Esophagus muscularis mucosa (tissue), 4 donors: ENCODE measurements at regions not wholly inside any gene's neighbourhood (a gene's known extent, or its start where the extent isn't known, plus 50 kb on each side); places are given as distances from the start of the nearest gene placed in this dataset.

Source experiments
- DNase-seq: peaks from one replicate; pipeline ENCODE4 v3.0.0-alpha.2; 2017; ENCODE audit errors: extremely low spot score
- H3K27ac ChIP-seq, 4 donors: fragments of 200-600 bp; sonication (generic); replicated peaks in 1 of 4; 1 replicate in 3 of 4; 2 replicates in 1 of 4; pipeline ENCODE4 v1.5.1; 2016 to 2019; ENCODE audit warnings: mild to moderate bottlenecking in 1 of 4
- H3K27me3 ChIP-seq, 4 donors: fragments of 200-600 bp; sonication (generic); one replicate each; pipeline versions ENCODE4 v1.5.1 to v1.6.0; 2016 to 2019
- H3K36me3 ChIP-seq, 4 donors: fragments of 200-600 bp; sonication (generic); one replicate each; pipeline ENCODE4 v1.5.1; 2016 to 2019
- H3K4me1 ChIP-seq, 4 donors: fragments of 200-600 bp; sonication (generic); one replicate each; pipeline ENCODE4 v1.5.1; 2016 to 2019
- H3K4me3 ChIP-seq, 4 donors: fragments of 200-600 bp; sonication (generic); 1 replicate in 2 of 4; 2 replicates in 2 of 4; pipeline ENCODE4 v1.5.1; 2016 to 2019; ENCODE audit warnings: mild to moderate bottlenecking in 4 of 4, moderate library complexity in 1 of 4
- H3K9me3 ChIP-seq, 4 donors: fragments of 200-600 bp; sonication (generic); 1 replicate in 3 of 4; 2 replicates in 1 of 4; pipeline ENCODE4 v1.5.1; 2016 to 2019
- CTCF ChIP-seq, 3 experiments: fragments of 200-600 bp in 2 of 3; fragments of 450-650 bp in 1 of 3; sonication (generic) in 2 of 3; IDR thresholded peaks; one replicate each; pipeline ENCODE4 v1.5.1; 2017 to 2019; ENCODE audit warnings: antibody characterized with exemption in 3 of 3, mild to moderate bottlenecking in 2 of 3, moderate library complexity in 1 of 3
- EP300 ChIP-seq: sonication (generic); formaldehyde crosslinking; IDR thresholded peaks from one replicate; pipeline ENCODE4 v1.6.1; 2017; ENCODE audit warnings: antibody characterized with exemption
- POLR2A ChIP-seq: fragments of 450-650 bp; IDR thresholded peaks from one replicate; pipeline ENCODE4 v1.6.1; 2017; ENCODE audit warnings: antibody characterized with exemption, moderate library complexity, mild to moderate bottlenecking, low read depth
- POLR2AphosphoS5 ChIP-seq, 2 donors: sonication (generic); formaldehyde crosslinking; IDR thresholded peaks; one replicate each; pipeline ENCODE4 v1.6.1; 2017; ENCODE audit warnings: antibody characterized with exemption in 2 of 2
- WGBS: methylation state at CpG from one replicate; pipeline ENCODE4 v1.1.5; 2018; 5-methylcytosine and 5-hydroxymethylcytosine counted together
- intact Hi-C: fragments of 100-400 bp; cut with DNase I; formaldehyde crosslinking; loops from one replicate; pipeline ENCODE4 v1.15.1; 2023

GRCh38 chr22:49107561-49107960, 720.1 kb downstream of the BRD1 start:
- Histone ChIP-seq H3K27ac (no peak overlapping the region), H3K27me3 (peaks cover 0 to 96% (median 0%) of the 10 kb centered on the region in 4 donors), H3K4me3 (no peak overlapping the region), H3K36me3 (no peaks in the 10 kb centered on the region), H3K4me1 (no peaks in the 10 kb centered on the region), H3K9me3 (no peaks in the 10 kb centered on the region)
- DNase-seq: no peak
- TF ChIP-seq POLR2AphosphoS5 (IDR thresholded peaks at IDR 0.05) (no peak), EP300 (no peak), POLR2A (no peak), CTCF (IDR thresholded peaks at IDR 0.05) (no peak)
- WGBS: 77% methylated on average over 8 of the region's 8 CpGs
- intact Hi-C loops: no loop called here

GRCh38 chr22:49106842-49107152, 720.9 kb downstream of the BRD1 start:
- intact Hi-C loops: no loop called here
- H3K9me3 ChIP-seq: no peaks in the 10 kb centered on the region
- H3K27me3 ChIP-seq: peaks cover 0 to 96% (median 0%) of the 10 kb centered on the region in 4 donors
- no peaks in the 10 kb centered on the region for H3K4me1 ChIP-seq
- no peak overlapping the region for H3K27ac ChIP-seq
- no peak for TF ChIP-seq CTCF (IDR thresholded peaks at IDR 0.05)
- no peak for TF ChIP-seq POLR2AphosphoS5 (IDR thresholded peaks at IDR 0.05)
- TF ChIP-seq POLR2A: no peak
- TF ChIP-seq EP300: no peak
- no peak for DNase-seq
- WGBS: 73% methylated on average over 3 of the region's 5 CpGs
- H3K36me3 ChIP-seq: no peaks in the 10 kb centered on the region
- no peak overlapping the region for H3K4me3 ChIP-seq

- H3K4me3 ChIP-seq: no peak overlapping the region
- intact Hi-C loops: no loop called here
- DNase-seq: no peak
- WGBS: 87% methylated on average over 10 of the region's 12 CpGs
- no peaks in the 10 kb centered on the region for H3K36me3 ChIP-seq
- H3K9me3 ChIP-seq: no peaks in the 10 kb centered on the region
- no peaks in the 10 kb centered on the region for H3K4me1 ChIP-seq
- H3K27me3 ChIP-seq: peaks cover 0 to 93% (median 0%) of the 10 kb centered on the region in 4 donors
- no peak overlapping the region for H3K27ac ChIP-seq
- TF ChIP-seq POLR2A: no peak
- no peak for TF ChIP-seq EP300
- TF ChIP-seq CTCF (IDR thresholded peaks at IDR 0.05): no peak
- no peak for TF ChIP-seq POLR2AphosphoS5 (IDR thresholded peaks at IDR 0.05)
Observed at GRCh38 chr22:49106096-49106841, 721.4 kb downstream of the BRD1 start.

- no peak for DNase-seq
- Histone ChIP-seq H3K27ac (no peak overlapping the region), H3K4me3 (no peak overlapping the region), H3K4me1 (no peaks in the 10 kb centered on the region), H3K27me3 (peaks cover 0 to 90% (median 0%) of the 10 kb centered on the region in 4 donors), H3K36me3 (no peaks in the 10 kb centered on the region), H3K9me3 (no peaks in the 10 kb centered on the region)
- intact Hi-C loops: no loop called here
- WGBS: 86% methylated on average over 7 of the region's 7 CpGs
- TF ChIP-seq EP300 (no peak), CTCF (IDR thresholded peaks at IDR 0.05) (no peak), POLR2AphosphoS5 (IDR thresholded peaks at IDR 0.05) (no peak), POLR2A (no peak)
Observed at GRCh38 chr22:49104434-49104833, 723.2 kb downstream of the BRD1 start.
